K562 (cell line): ENCODE measurements at regions not wholly inside any gene's neighbourhood (a gene's known extent, or its start where the extent isn't known, plus 50 kb on each side); places are given as distances from the start of the nearest gene placed in this dataset.
A peak's percentile ranks its signal among the peaks of the same experiment; 100 is the strongest.

Experiments used
- EP400 ChIP-seq: fragments of 450-650 bp; IDR thresholded peaks from 2 replicates; pipeline ENCODE4 v1.6.1; 2017; ENCODE audit warnings: antibody characterized with exemption, mild to moderate bottlenecking, moderate library complexity
- L3MBTL2 ChIP-seq: fragments of 450-650 bp; IDR thresholded peaks from 2 replicates; pipeline ENCODE4 v1.6.1; 2016; ENCODE audit warnings: mild to moderate bottlenecking, moderate library complexity
- MGA ChIP-seq: fragments of 450-650 bp; IDR thresholded peaks from 2 replicates; pipeline ENCODE4 v1.6.1; 2016; ENCODE audit warnings: mild to moderate bottlenecking, moderate library complexity
- ZNF592 ChIP-seq: fragments of 450-650 bp; IDR thresholded peaks from 2 replicates; pipeline ENCODE4 v1.6.1; 2017; ENCODE audit warnings: antibody characterized with exemption, mild to moderate bottlenecking

- TF ChIP-seq MGA = peak; percentile 70
- TF ChIP-seq EP400 = peak; percentile 44; the same call in 1 of the 2 replicates
- TF ChIP-seq ZNF592 = peak; percentile 28; the same call in 1 of the 2 replicates
- TF ChIP-seq L3MBTL2 = peak; percentile 51
Observed at GRCh38 chr16:87049216-87049615, 268.0 kb downstream of the C16orf95 start (continued).
